H1 (cell line): ENCODE measurements at regions not wholly inside any gene's neighbourhood (a gene's known extent, or its start where the extent isn't known, plus 50 kb on each side); places are given as distances from the start of the nearest gene placed in this dataset.

Experiments
- BRCA1 ChIP-seq: IDR thresholded peaks from 2 replicates; pipeline ENCODE4 v1.6.1; 2012; ENCODE audit warnings: low read depth, low read length, improper control_type of control experiment
- CBX5 ChIP-seq: fragments of 300-800, 300-1000 bp; sonication (generic); IDR thresholded peaks from 2 replicates; pipeline ENCODE4 v1.7.1; 2016; ENCODE audit warnings: antibody characterized with exemption, low read length, low read depth
- CTBP2 ChIP-seq: IDR thresholded peaks from 2 replicates; pipeline ENCODE4 v1.7.0; 2011; ENCODE audit warnings: borderline replicate concordance, mild to moderate bottlenecking, moderate library complexity, mixed read lengths, low read length; ENCODE audit not compliant: insufficient read depth, insufficient read length
- SIN3A ChIP-seq, 2 experiments: IDR thresholded peaks in 1 of 2; conservative IDR thresholded peaks in 1 of 2; 2 replicates each; pipeline ENCODE4 v1.6.1; 2011 to 2012; ENCODE audit warnings: low read length in 2 of 2, improper control_type of control experiment in 1 of 2, low read depth in 1 of 2, mild to moderate bottlenecking in 1 of 2
- TAF1 ChIP-seq: IDR thresholded peaks from 2 replicates; pipeline ENCODE4 v1.6.1; 2011; ENCODE audit warnings: mild to moderate bottlenecking, low read depth, low read length

DNA sequence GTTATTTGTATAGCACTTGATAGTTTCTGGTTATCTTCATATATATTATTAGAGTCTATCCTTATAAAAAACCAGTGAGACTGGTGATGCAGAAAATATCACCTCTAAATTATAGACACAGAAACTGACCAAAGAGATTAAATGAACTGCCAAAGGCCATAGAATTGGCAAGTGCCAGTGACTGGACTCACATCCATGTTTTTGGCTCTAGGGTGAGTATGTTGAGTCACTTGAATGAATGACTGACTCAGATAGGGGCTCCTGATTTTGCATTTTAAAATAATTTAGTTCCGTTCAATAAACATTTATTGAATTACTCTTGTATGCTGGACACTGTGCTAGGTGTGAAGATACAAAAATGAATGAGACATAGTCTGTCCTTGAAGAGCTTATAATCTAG, 70.7 kb downstream of the NR2F1 start (continued):
- TF ChIP-seq SIN3A (conservative IDR thresholded peaks at IDR 0.05 in 1 of 2, IDR thresholded peaks at IDR 0.05 in 1 of 2; ENCODE audit: low read depth in 1 of 2, low read length in 2 of 2): no peak
- no peak for TF ChIP-seq BRCA1
- no peak for TF ChIP-seq CTBP2
- no peak for TF ChIP-seq CBX5
- TF ChIP-seq TAF1: no peak
